Activated B cell treated with CpG ODN at 0.5 μM for 24 hours (primary cell): ENCODE measurements at regions not wholly inside any gene's neighbourhood (a gene's known extent, or its start where the extent isn't known, plus 50 kb on each side); places are given as distances from the start of the nearest gene placed in this dataset.

ENCODE experiments used
- ATAC-seq: fragments of 200-7000 bp; cut with Tn5 transposase; one replicate; pipeline ENCODE4 v1.10.0; 2021; ENCODE audit warnings: low read depth, mild to moderate bottlenecking, moderate library complexity
- CTCF ChIA-PET: fragments of 350-600 bp; sonication (Branson Sonifier 250); formaldehyde crosslinking; loops from one replicate; lab custom pipeline; 2021; ENCODE audit warnings: antibody characterized with exemption; lab: Charles Lee
- POLR2A ChIA-PET: fragments of 350-600 bp; sonication (Branson Sonifier 250); formaldehyde crosslinking; loops from one replicate; lab custom pipeline; 2021; ENCODE audit warnings: antibody characterized with exemption; lab: Charles Lee
- DNase-seq: peaks from one replicate; pipeline ENCODE4 v3.0.0; 2022
- H3K27ac Mint-ChIP-seq: one replicate; pipeline ENCODE4 v1.8.0; 2020; ENCODE audit warnings: mixed read lengths
- H3K27me3 Mint-ChIP-seq: one replicate; pipeline ENCODE4 v1.8.0; 2021; ENCODE audit warnings: mixed read lengths
- H3K36me3 Mint-ChIP-seq: one replicate; pipeline ENCODE4 v1.8.0; 2021; ENCODE audit warnings: low read depth, mixed read lengths
- H3K4me1 Mint-ChIP-seq: one replicate; pipeline ENCODE4 v1.8.0; 2021; ENCODE audit warnings: mixed read lengths
- H3K4me3 Mint-ChIP-seq: one replicate; pipeline ENCODE4 v1.8.0; 2020; ENCODE audit warnings: mild to moderate bottlenecking, mixed read lengths
- H3K9me3 Mint-ChIP-seq: one replicate; pipeline ENCODE4 v1.8.0; 2020; ENCODE audit warnings: mixed read lengths
- CTCF ChIP-seq: fragments of 200-600 bp; IDR thresholded peaks from one replicate; pipeline ENCODE4 v1.8.0; 2022; ENCODE audit warnings: antibody characterized with exemption, mild to moderate bottlenecking
- intact Hi-C: fragments of 100-400 bp; cut with micrococcal nuclease; formaldehyde crosslinking; loops from one replicate; pipeline ENCODE4 v1.15.1; 2024

- ChIA-PET POLR2A (no interaction called here), CTCF (no interaction called here)
- H3K4me1 Mint-ChIP-seq = no peaks in the 10 kb centered on the region
- intact Hi-C loops = no loop called here
- peaks cover 11% of the 10 kb centered on the region for H3K27me3 Mint-ChIP-seq
- DNase-seq = no peak
- H3K36me3 Mint-ChIP-seq = no peaks in the 10 kb centered on the region
- H3K27ac Mint-ChIP-seq = no peak overlapping the region
- ATAC-seq = no peak
- no peak overlapping the region for H3K4me3 Mint-ChIP-seq
- H3K9me3 Mint-ChIP-seq = no peaks in the 10 kb centered on the region
- TF ChIP-seq CTCF = no peak
These were observed 79.5 kb upstream of the LIPC start for GRCh38 chr15:58352026-58352929.

GRCh38 chr15:58355382-58355971 lies 76.3 kb upstream of the LIPC start:
- POLR2A ChIA-PET = no interaction called here

GRCh38 chr15:58355973-58356372 lies 75.8 kb upstream of the LIPC start:
- ChIA-PET POLR2A (no interaction called here), CTCF (no interaction called here)
- Mint-ChIP-seq H3K27ac (no peak overlapping the region), H3K27me3 (peaks cover 22% of the 10 kb centered on the region), H3K4me3 (no peak overlapping the region), H3K4me1 (no peaks in the 10 kb centered on the region), H3K36me3 (no peaks in the 10 kb centered on the region), H3K9me3 (no peaks in the 10 kb centered on the region)
- ATAC-seq (no peak), DNase-seq (no peak)
- no peak for TF ChIP-seq CTCF
- intact Hi-C loops = no loop called here

More at GRCh38 chr15:58355382-58355971, 76.3 kb upstream of the LIPC start:
- Mint-ChIP-seq H3K27me3 (peaks cover 19% of the 10 kb centered on the region), H3K36me3 (no peaks in the 10 kb centered on the region), H3K27ac (no peak overlapping the region), H3K4me3 (no peak overlapping the region), H3K4me1 (no peaks in the 10 kb centered on the region), H3K9me3 (no peaks in the 10 kb centered on the region)
- intact Hi-C loops = no loop called here
- no peak for TF ChIP-seq CTCF
- CTCF ChIA-PET = no interaction called here
- ATAC-seq (no peak), DNase-seq (no peak)

GRCh38 chr15:58357529-58358476 lies 74.0 kb upstream of the LIPC start:
- CTCF ChIA-PET = no interaction called here
- no peak overlapping the region for H3K27ac Mint-ChIP-seq
- TF ChIP-seq CTCF = no peak
- H3K4me1 Mint-ChIP-seq = no peaks in the 10 kb centered on the region
- H3K4me3 Mint-ChIP-seq = no peak overlapping the region
- peaks cover 23% of the 10 kb centered on the region for H3K27me3 Mint-ChIP-seq
- DNase-seq = no peak
- ATAC-seq = no peak
- intact Hi-C loops = no loop called here
- POLR2A ChIA-PET = no interaction called here
- no peaks in the 10 kb centered on the region for H3K9me3 Mint-ChIP-seq
- H3K36me3 Mint-ChIP-seq = no peaks in the 10 kb centered on the region
